ENCODE measurements at regions not wholly inside any gene's neighbourhood (a gene's known extent, or its start where the extent isn't known, plus 50 kb on each side); places are given as distances from the start of the nearest gene placed in this dataset.

- Mint-ChIP-seq H3K4me1 (no peaks in the 10 kb centered on the region; the same call in 2 of the 3 replicates), H3K36me3 (ENCODE audit: low read depth) (no peaks in the 10 kb centered on the region), H3K27ac (no peak overlapping the region), H3K9me3 (no peaks in the 10 kb centered on the region), H3K27me3 (ENCODE audit: insufficient read depth, low read depth, poor library complexity) (no peaks in the 10 kb centered on the region), H3K4me3 (no peak overlapping the region)
- TF ChIP-seq REST (IDR thresholded peaks at IDR 0.05; ENCODE audit: unreplicated experiment) (no peak), ETS1 (IDR thresholded peaks at IDR 0.05) (no peak), STAT1 (IDR thresholded peaks at IDR 0.05; ENCODE audit: unreplicated experiment) (no peak), CREB1 (CRISPR knock-in tag; IDR thresholded peaks at IDR 0.05; ENCODE audit: low read depth) (no peak), ZNF462 (CRISPR knock-in tag; IDR thresholded peaks at IDR 0.05) (no peak), EZH2 (IDR thresholded peaks at IDR 0.05; ENCODE audit: low read depth, unreplicated experiment) (no peak), POLR2AphosphoS5 (IDR thresholded peaks at IDR 0.05; ENCODE audit: low read depth) (no peak), NANOG (IDR thresholded peaks at IDR 0.05; ENCODE audit: borderline replicate concordance) (no peak), JUNB (IDR thresholded peaks at IDR 0.05; ENCODE audit: unreplicated experiment) (no peak), ZNF331 (CRISPR knock-in tag; IDR thresholded peaks at IDR 0.05; ENCODE audit: low read depth) (no peak), CTCF (conservative IDR thresholded peaks at IDR 0.05; ENCODE audit: low read depth in 2 of 2) (no peak), EZH2phosphoT487 (IDR thresholded peaks at IDR 0.05; ENCODE audit: unreplicated experiment) (no peak)
- Histone ChIP-seq H3K36me3 (ENCODE audit: insufficient read depth) (no peaks in the 10 kb centered on the region; the same call in 1 of the 2 replicates), H3K27ac (ENCODE audit: low read depth) (no peak overlapping the region), H3K79me2 (replicated peaks; ENCODE audit: insufficient read depth) (no peaks in the 10 kb centered on the region), H4K20me1 (replicated peaks; ENCODE audit: insufficient read depth) (no peaks in the 10 kb centered on the region), H3F3A (replicated peaks; ENCODE audit: low read depth) (no peaks in the 10 kb centered on the region), H2AFZ (no peak overlapping the region), H3K4me2 (no peak overlapping the region), H3K4me1 (ENCODE audit: insufficient read depth) (0 out of 2 replicates have a peak, but pooled peaks cover 3% of the 10 kb centered on the region), H3K4me3 (no peak overlapping the region), H3K9me2 (ENCODE audit: insufficient read depth) (no peaks in the 10 kb centered on the region), H3K27me3 (ENCODE audit: insufficient read depth) (no peaks in the 10 kb centered on the region)
- DNase-seq (ENCODE audit: low spot score) (no peak), ATAC-seq (no peak)
Measured at GRCh38 chr3:18283680-18284079, 141.5 kb downstream of the SATB1 start.
